Heart left ventricle (tissue), 13 donors: ENCODE measurements at regions not wholly inside any gene's neighbourhood (a gene's known extent, or its start where the extent isn't known, plus 50 kb on each side); places are given as distances from the start of the nearest gene placed in this dataset.

Experiments used
- CTCF ChIP-seq, 12 donors: fragments of 200-600 bp; sonication (generic) in 4 of 12; IDR thresholded peaks; one replicate each; pipeline versions ENCODE4 v1.5.0 to v1.8.0; 2018 to 2022; ENCODE audit warnings: antibody characterized with exemption in 12 of 12, mild to moderate bottlenecking in 5 of 12
- POLR2A ChIP-seq, 2 donors: fragments of 450-650 bp; IDR thresholded peaks; one replicate each; pipeline ENCODE4 v1.6.1; 2017; ENCODE audit warnings: antibody characterized with exemption in 2 of 2, mild to moderate bottlenecking in 2 of 2, moderate library complexity in 2 of 2
- donor health status: ischemic (EF 13 %, LVEDD 7.1; RV severe dilation, severe dysfunction).
- donor health status: DM: no; HTN: yes; CAD: no.
- donor health status: DM: no; HTN: no; CAD: no.
- donor health status: ischemic (EF 25% LVEDD 6.9; RV normal size, moderate dysfunction).
- donor health status: ischemic (EF 25% LVEDD 5.7; RV mildly dilated, moderate dysfunction).
- donor health status: ischemic (EF 35%, LVEDD 5.7; RV mildly dilated, moderate dysfunction).
- donor health status: nonischemic (EF 11% LVEDD 7.7; RV severe dilation, severe dysfunction).
- donor health status: DM: yes; HTN: yes; CAD: no.
- donor health status: PGD.
- donor health status: ischemic (EF 29% LVEDD 5.4; RV normal size, mild dysfunction).
- donor health status: nonischemic (EF 23%, LVEDD 6.1; RV moderate dilation, normal function).

- no peak for TF ChIP-seq CTCF (IDR thresholded peaks at IDR 0.05)
- no peak for TF ChIP-seq POLR2A (IDR thresholded peaks at IDR 0.05)
Measured at GRCh38 chr1:30250338-30250983, 472.9 kb downstream of the MATN1 start.
